ENCODE measurements at regions not wholly inside any gene's neighbourhood (a gene's known extent, or its start where the extent isn't known, plus 50 kb on each side); places are given as distances from the start of the nearest gene placed in this dataset.

GRCh38 chr6:6915219-6915618 is 192.5 kb upstream of the RREB1 start:
- peak overlapping the region; percentile 41 for H3K4me2 ChIP-seq
- H3K36me3 Mint-ChIP-seq = no peaks in the 10 kb centered on the region
- peak overlapping the region; percentile 45 for H2AFZ ChIP-seq (replicated peaks)

GRCh38 chr6:6915813-6916547 is 191.8 kb upstream of the RREB1 start:
- H3K9me3 Mint-ChIP-seq = no peaks in the 10 kb centered on the region
- Histone ChIP-seq H3K4me1 (peaks cover 18% of the 10 kb centered on the region), H3K36me3 (no peaks in the 10 kb centered on the region), H3K9me3 (ENCODE audit: low read depth) (no peaks in the 10 kb centered on the region), H3K4me2 (peak overlapping the region; percentile 41), H3F3A (ENCODE audit: low read depth) (no peaks in the 10 kb centered on the region), H4K20me1 (ENCODE audit: low read depth) (no peaks in the 10 kb centered on the region), H3K9ac (no peak overlapping the region), H2AFZ (replicated peaks) (peak overlapping the region; percentile 45), H3K27ac (no peak overlapping the region), H3K27me3 (no peaks in the 10 kb centered on the region), H3K79me2 (ENCODE audit: low read depth) (no peaks in the 10 kb centered on the region), H3K4me3 (no peak overlapping the region)
- no peaks in the 10 kb centered on the region for H3K27me3 Mint-ChIP-seq (ENCODE audit: insufficient read depth, low read depth)
- no peaks in the 10 kb centered on the region for H3K36me3 Mint-ChIP-seq
- H3K4me3 Mint-ChIP-seq = no peak overlapping the region
- DNase-seq (ENCODE audit: low spot score) = no peak
- peaks cover 20% of the 10 kb centered on the region for H3K4me1 Mint-ChIP-seq
- TF ChIP-seq EZH2phosphoT487 (IDR thresholded peaks at IDR 0.05) (no peak), CTCF (IDR thresholded peaks at IDR 0.05) (no peak)
- H3K27ac Mint-ChIP-seq = peak overlapping the region; percentile 29

More at GRCh38 chr6:6915219-6915618, 192.5 kb upstream of the RREB1 start:
- H3K4me1 ChIP-seq = peaks cover 11% of the 10 kb centered on the region
- Mint-ChIP-seq H3K27me3 (ENCODE audit: insufficient read depth, low read depth) (no peaks in the 10 kb centered on the region), H3K27ac (no peak overlapping the region), H3K9me3 (no peaks in the 10 kb centered on the region), H3K4me3 (no peak overlapping the region), H3K4me1 (peaks cover 20% of the 10 kb centered on the region)
- H3K9me3 ChIP-seq (ENCODE audit: low read depth) = no peaks in the 10 kb centered on the region
- no peaks in the 10 kb centered on the region for H3F3A ChIP-seq (ENCODE audit: low read depth)
- TF ChIP-seq EZH2 (IDR thresholded peaks at IDR 0.05) (no peak), CTCF (IDR thresholded peaks at IDR 0.05) (no peak)
- DNase-seq (ENCODE audit: low spot score) = no peak
- H4K20me1 ChIP-seq (ENCODE audit: low read depth) = no peaks in the 10 kb centered on the region
- no peak overlapping the region for H3K4me3 ChIP-seq
- no peaks in the 10 kb centered on the region for H3K36me3 ChIP-seq
- no peak overlapping the region for H3K27ac ChIP-seq
- no peak overlapping the region for H3K9ac ChIP-seq
- H3K79me2 ChIP-seq (ENCODE audit: low read depth) = no peaks in the 10 kb centered on the region
- no peaks in the 10 kb centered on the region for H3K27me3 ChIP-seq

GRCh38 chr6:6916598-6916997 is 191.2 kb upstream of the RREB1 start:
- Histone ChIP-seq H3K4me2 (no peak overlapping the region), H4K20me1 (ENCODE audit: low read depth) (no peaks in the 10 kb centered on the region), H3K4me3 (no peak overlapping the region), H3K9me3 (ENCODE audit: low read depth) (no peaks in the 10 kb centered on the region), H3K27me3 (no peaks in the 10 kb centered on the region), H2AFZ (replicated peaks) (no peak overlapping the region), H3F3A (ENCODE audit: low read depth) (no peaks in the 10 kb centered on the region), H3K79me2 (ENCODE audit: low read depth) (no peaks in the 10 kb centered on the region), H3K4me1 (peaks cover 22% of the 10 kb centered on the region), H3K27ac (no peak overlapping the region), H3K9ac (no peak overlapping the region), H3K36me3 (no peaks in the 10 kb centered on the region)
- no peak overlapping the region for H3K27ac Mint-ChIP-seq
- H3K4me3 Mint-ChIP-seq = no peak overlapping the region
- no peaks in the 10 kb centered on the region for H3K27me3 Mint-ChIP-seq (ENCODE audit: insufficient read depth, low read depth)
- no peaks in the 10 kb centered on the region for H3K36me3 Mint-ChIP-seq
- no peak for DNase-seq (ENCODE audit: low spot score)
- no peaks in the 10 kb centered on the region for H3K9me3 Mint-ChIP-seq
- peaks cover 21% of the 10 kb centered on the region for H3K4me1 Mint-ChIP-seq
- no peak for TF ChIP-seq CTCF (IDR thresholded peaks at IDR 0.05)
- no peak for TF ChIP-seq EZH2 (IDR thresholded peaks at IDR 0.05)
- TF ChIP-seq EZH2phosphoT487 (IDR thresholded peaks at IDR 0.05) = no peak

Data from neural progenitor cell (in vitro differentiated cells).